Mammary epithelial cell (primary cell): ENCODE measurements at regions not wholly inside any gene's neighbourhood (a gene's known extent, or its start where the extent isn't known, plus 50 kb on each side); places are given as distances from the start of the nearest gene placed in this dataset.

Experiments used
- EZH2 ChIP-seq: IDR thresholded peaks from 2 replicates; pipeline ENCODE4 v1.6.1; 2012; ENCODE audit warnings: low read length, inconsistent platforms, borderline replicate concordance
- TF ChIP-seq, protein P1 (sequence below), 2 donors: IDR thresholded peaks in 1 of 2; conservative IDR thresholded peaks in 1 of 2; 2 replicates each; pipeline ENCODE4 v1.5.1; 2011 to 2012; ENCODE audit warnings: inconsistent platforms in 2 of 2, low read length in 2 of 2, mild to moderate bottlenecking in 2 of 2, control low read depth in 1 of 2, low read depth in 1 of 2; ENCODE audit not compliant: insufficient read depth in 1 of 2; ENCODE audit errors: extremely low read depth in 1 of 2

DNA sequence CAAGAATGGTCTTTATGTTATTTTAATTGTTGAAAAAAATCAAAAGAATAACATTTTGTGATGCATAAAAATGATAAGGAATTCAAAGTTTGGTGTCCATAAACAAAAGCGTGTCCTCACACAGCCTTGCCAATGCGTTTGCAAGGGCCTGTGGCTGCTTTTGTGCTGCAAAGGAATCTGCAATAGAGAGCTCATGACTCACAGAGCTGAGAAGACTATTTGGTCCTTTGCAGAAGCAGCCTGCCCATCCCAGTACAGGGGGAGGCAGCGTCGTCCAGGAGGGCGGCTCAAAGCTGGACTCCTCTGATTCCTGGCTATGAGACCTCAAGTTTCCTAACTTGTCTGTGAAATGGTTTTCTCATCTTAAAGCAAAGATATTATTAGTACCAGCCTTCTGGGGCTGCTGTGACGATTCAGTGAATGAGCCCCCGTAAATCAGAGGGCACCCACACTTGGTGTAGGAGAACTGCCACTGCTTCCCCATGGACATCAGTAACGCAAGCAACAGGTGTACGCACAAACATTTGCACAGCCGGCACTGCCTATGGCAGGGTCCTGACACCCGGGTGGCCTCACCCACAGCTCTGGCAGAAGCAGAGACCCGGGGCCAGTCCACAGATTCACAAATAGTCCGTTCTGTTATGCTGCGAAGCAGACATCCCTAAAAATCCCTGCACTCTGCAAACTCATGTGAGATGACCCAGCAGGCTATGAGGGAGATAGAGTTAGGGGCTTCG is 70.6 kb upstream of the ASAP2 start:
- TF ChIP-seq, protein P1, sequence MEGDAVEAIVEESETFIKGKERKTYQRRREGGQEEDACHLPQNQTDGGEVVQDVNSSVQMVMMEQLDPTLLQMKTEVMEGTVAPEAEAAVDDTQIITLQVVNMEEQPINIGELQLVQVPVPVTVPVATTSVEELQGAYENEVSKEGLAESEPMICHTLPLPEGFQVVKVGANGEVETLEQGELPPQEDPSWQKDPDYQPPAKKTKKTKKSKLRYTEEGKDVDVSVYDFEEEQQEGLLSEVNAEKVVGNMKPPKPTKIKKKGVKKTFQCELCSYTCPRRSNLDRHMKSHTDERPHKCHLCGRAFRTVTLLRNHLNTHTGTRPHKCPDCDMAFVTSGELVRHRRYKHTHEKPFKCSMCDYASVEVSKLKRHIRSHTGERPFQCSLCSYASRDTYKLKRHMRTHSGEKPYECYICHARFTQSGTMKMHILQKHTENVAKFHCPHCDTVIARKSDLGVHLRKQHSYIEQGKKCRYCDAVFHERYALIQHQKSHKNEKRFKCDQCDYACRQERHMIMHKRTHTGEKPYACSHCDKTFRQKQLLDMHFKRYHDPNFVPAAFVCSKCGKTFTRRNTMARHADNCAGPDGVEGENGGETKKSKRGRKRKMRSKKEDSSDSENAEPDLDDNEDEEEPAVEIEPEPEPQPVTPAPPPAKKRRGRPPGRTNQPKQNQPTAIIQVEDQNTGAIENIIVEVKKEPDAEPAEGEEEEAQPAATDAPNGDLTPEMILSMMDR (conservative IDR thresholded peaks at IDR 0.05 in 1 of 2, IDR thresholded peaks at IDR 0.05 in 1 of 2; ENCODE audit: extremely low read depth in 1 of 2, insufficient read depth in 1 of 2, low read depth in 1 of 2, low read length in 2 of 2), result no peak
- no peak for TF ChIP-seq EZH2
